GM04503 (cell line): ENCODE measurements at regions not wholly inside any gene's neighbourhood (a gene's known extent, or its start where the extent isn't known, plus 50 kb on each side); places are given as distances from the start of the nearest gene placed in this dataset.
"Not testable (repeated sequence)": the region's sequence is repeated elsewhere in the genome, so short reads cannot be mapped to it uniquely, and the experiment has no call there.

Experiments used
- DNase-seq: peaks from one replicate; pipeline ENCODE4 v3.0.0-alpha.2; 2012; ENCODE audit warnings: low read depth

- DNase-seq, result no peak
Observed at GRCh38 chr4:63296773-63297172, 1112.5 kb downstream of the TECRL start.

DNA sequence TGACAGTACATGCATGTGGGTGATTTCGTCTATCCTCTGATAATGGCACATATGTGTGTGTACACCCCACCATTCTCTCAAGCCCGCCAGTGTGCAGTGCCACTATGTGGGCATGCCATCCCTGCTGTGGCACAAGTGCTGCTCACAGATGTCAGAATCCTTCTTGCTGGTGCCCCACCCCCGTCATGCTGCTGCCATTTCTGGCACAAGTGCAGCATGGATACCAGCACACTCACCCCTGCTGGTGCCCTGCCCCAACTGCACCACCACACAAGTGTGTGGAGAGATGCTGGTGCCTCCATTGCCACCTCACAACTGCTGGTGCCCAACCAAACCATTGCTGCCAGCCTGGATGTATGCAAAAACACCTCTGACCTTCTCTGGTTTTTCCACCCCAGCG, 1133.8 kb downstream of the TECRL start:
- DNase-seq, result no peak

DNA sequence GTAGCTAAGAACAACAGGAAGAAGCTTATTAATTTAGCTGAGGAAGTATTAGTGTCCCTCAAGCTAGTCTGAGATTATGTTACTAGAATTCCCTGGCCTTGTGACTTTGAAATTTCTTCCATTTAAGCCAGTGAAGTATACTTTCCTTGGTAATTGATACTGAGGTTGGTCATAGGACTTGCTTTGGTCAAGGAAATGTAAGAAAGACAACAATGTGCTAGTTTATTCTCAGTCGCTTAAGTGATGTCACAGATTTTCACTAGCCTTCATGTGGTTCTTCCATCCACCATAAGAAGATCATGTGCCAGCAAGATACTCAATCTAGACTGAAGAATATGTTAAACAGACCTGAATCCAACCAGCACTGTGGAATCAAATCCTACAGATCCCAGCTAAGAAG, 1140.1 kb downstream of the TECRL start:
- DNase-seq, result no peak

DNA sequence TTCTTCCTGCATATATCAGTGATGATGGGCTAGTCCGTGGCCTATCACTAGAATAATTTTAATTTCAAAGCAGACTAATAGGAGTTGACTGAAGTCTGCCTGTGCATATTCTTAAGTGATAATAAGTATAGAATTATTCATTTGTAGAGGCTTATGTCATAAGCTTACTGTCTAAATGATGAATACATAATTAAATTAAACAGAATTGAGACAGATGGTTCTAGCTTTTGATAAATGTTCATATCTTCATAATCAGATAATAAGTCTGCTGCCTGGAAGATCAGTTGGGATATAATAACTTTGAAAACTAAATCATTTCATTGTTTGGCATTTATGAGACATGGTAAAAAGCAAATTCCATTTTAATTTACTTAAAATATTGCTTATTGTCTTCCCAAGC, 1175.6 kb downstream of the TECRL start:
- DNase-seq, result no peak

DNA sequence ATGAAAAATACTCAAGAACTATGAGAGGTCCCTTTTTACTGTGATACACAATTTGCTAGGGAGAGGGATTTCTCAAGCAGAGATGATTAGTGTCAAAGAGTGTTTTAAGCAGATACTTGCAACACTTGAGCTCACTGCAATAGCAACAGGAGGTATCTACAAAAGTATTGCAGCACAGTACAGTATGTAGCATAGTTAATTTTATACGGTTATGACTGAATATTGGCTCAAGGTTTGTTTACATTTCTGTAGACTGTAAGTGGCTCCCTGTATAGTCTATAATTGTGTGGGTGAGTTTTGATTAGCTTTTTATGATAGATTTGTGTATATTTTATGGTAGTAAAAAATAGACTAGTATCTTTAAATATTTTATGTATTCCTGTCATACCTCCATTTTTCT, 1177.2 kb downstream of the TECRL start:
- no peak for DNase-seq

DNA sequence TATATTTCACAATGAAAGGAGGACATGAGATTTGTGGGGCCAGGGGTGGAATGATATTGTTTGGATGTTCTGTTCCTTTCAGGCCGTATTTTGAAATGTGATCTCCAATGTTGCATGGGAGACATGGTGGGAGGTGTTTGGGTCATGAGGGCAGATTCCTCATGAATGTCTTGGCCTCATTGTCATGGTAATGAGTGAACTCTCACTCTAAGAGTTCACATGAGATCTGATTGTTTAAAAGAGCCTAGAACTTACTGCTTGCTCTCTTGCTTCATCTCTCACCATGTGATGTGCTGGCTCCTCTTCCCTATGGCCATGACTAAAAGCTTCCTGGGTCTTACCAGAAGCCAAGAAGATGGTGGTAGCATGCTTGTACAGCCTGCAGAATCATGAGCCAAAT, 1183.0 kb downstream of the TECRL start:
- DNase-seq, result no peak

DNA sequence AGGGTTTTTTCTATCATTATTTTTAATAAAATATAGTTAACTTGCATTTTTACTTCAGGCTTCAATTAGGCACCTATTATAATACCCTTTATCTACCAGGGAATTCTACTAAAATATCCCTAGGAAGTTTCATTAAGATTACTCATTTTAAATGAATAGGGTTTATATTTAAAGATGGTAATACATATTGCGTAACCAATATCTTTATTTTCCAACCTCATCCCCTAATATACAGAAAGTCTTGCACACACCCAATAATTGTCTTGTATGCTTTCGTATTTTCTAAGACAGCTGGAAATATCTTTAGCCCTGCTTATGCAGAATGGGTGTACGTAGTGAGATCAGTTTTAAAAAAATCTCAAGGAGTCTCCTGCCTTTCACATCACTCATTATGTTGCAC, 1186.8 kb downstream of the TECRL start:
- DNase-seq, result no peak

- no peak for DNase-seq
Observed at GRCh38 chr4:63221477-63221876, 1187.8 kb downstream of the TECRL start.

- no peak for DNase-seq
Observed at GRCh38 chr4:63218856-63219255, 1190.4 kb downstream of the TECRL start.

- no peak for DNase-seq
Observed at GRCh38 chr4:63214076-63214475, 1195.2 kb downstream of the TECRL start.

DNA sequence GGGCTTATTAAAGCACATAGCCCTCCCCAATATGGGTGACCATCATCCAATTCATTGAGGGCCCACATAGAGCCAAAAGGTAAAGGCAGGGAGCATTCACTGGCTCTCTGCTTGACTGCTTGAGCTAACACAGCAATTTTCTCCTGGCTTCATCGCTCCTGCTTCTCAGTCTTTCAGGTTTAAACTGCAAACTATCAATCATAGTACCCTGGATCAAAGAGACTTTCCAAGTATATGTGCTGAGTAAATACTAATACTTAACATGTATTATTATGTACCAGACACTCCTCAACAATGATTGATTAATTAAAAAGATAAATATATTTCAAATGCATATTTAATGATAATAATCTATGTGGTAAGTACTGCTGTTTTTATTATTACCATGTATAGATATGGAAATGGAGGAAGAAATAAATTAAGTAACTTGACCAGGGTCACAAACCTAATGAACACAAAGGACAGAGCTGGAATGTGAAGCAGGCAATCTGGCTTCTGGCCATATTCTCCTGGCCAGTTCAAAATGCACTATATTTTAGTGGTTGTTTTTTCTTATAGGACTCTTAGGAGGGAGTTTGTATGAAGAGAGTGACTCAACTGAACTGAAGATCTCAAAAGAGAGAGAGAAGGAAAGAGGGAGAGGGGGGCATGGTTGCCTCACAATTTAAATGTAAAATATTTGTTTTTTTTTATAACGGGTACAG, 1197.3 kb downstream of the TECRL start:
- no peak for DNase-seq

GRCh38 chr4:63211375-63211774, 1197.9 kb downstream of the TECRL start:
- DNase-seq, result no peak

- not testable (repeated sequence) for DNase-seq
Observed at GRCh38 chr4:63193029-63193428, 1216.2 kb downstream of the TECRL start.

DNA sequence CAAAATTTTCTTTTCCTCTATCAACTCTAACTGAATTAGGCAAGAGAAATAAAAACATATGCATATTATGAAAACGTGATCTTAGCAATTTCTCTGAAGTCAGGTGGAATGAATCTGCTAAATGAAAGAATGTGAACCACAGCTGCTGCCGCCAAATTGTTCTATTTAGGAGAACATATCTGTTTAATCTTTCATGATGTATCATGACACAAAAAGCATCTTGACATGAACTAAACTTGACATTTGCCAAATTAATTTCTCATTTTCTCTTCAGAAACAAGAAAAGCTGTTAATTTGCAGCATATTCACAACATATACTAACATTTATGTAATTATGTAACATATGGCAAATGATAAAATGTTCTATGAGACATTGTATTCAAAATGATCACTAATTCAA, 1237.9 kb downstream of the TECRL start:
- no peak for DNase-seq

DNA sequence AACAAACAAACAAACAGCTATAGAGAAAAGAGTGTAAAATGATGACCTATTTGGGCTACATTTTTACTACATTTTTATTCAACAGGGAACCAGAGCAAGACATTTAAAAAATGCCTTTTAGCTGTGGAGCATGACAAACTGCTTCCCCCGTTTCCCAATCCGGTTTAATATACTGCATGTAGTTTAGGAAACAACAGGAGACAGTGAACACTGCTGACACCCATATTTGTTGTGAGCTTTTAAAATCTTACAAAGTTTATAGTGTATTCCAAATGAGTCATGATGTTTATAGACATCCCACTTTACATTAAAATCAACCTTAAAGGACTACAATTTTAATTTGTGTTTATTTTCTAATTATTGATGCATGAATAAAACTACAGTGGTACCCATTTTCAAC, 1238.3 kb downstream of the TECRL start:
- no peak for DNase-seq

DNA sequence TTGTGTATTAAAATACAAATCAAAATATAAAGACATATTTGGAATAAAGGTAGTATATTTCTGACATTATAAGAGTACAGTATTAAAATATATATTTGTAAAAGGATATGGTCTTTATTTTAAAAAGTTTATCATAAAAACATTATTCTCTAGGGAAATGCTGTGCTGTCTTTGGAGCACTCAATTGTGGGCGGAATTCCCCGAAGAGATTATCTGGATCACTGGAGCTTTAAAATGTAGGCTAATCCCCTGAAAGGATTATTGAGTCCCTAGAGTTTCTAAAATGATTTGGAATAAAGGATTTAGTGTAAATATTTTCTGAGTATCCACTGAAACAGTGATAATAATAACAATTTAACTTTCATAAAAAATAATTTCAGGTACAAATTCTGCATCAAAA, 1239.4 kb downstream of the TECRL start:
- DNase-seq, result no peak

DNA sequence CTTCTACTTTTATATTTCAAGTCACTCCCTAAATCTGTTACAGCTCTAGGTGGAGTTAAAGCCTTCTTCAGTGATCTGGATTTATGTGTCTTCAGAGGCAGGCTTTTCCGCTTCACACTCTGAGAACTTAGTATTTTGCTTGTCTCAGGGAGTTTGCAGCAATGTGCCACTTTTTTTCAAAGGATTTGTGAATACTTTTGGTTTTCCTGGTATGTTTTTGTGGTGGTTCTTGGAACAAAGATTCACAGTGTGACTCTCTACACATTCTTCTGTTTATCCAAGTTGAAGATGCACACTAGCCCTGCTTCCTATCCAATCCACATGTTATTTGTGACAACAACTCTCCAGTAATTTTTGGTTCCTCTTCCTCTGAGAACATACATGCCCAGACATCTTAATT, 1253.7 kb downstream of the TECRL start:
- no peak for DNase-seq

- DNase-seq, result no peak
Observed at GRCh38 chr4:63123441-63123840, 1285.8 kb downstream of the TECRL start.

GRCh38 chr4:63122955-63123354, 1286.3 kb downstream of the TECRL start:
- DNase-seq, result no peak

GRCh38 chr4:63106600-63106999, 1302.7 kb downstream of the TECRL start:
- DNase-seq, result no peak

DNA sequence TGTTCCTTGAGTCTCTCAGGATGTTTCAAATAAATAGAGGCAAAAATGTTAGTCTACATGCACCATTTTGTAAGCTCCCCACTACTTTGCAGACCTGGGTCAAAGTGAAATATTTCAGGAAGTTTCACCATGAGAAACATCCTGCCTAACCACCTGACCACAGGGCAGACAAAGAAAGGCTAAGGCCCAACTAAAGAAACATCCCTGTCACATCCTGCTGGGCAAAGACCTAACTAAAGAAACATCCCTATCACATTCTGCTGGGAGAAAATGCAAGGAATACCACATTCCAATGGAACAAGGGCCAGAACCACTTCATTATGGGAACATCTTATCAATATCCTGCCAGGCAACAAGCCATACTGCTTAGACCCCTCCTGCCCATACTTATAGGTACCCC, 1303.4 kb downstream of the TECRL start:
- no peak for DNase-seq

GRCh38 chr4:63090641-63091040, 1318.6 kb downstream of the TECRL start:
- DNase-seq, result no peak

GRCh38 chr4:63085091-63085490, 1324.2 kb downstream of the TECRL start:
- no peak for DNase-seq

DNA sequence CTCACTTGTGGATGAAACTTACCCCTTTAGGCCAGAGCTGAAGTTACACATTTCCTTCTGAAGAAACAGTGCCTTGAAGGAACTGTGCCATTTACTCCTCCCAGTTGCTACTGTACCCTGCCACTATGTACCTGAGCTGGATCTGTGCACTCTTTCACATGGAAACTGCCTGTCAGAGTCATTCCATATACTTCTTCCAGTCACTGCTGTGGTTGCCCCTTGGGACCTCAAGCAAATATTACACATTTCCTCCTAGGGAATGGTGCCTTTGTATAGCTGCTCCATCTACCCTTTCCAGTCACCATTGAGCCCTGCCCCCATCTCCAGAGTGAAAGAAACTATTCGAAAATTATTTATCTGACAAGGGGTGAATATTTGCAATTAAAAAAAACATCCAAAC, 1328.3 kb downstream of the TECRL start:
- DNase-seq, result no peak

DNA sequence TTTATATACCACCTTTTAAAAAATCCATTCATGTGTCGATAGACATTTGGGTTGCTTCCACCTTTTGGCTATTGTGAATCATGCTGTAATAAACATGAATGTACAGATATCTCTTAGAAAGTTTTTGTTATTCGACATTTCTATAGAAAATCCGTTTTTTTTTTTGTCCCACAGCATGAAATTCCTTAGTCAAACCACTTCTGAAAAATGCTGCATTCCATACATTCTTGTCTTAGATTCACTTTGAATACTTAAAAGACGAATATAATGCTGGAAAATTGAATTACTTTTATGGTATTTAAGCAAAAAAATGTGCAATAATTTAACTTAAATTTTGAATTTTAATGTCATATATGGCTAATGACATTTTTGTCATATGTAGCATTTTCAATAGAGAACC, 1345.5 kb downstream of the TECRL start:
- DNase-seq, result no peak
